HEK293 (cell line): ENCODE measurements at regions not wholly inside any gene's neighbourhood (a gene's known extent, or its start where the extent isn't known, plus 50 kb on each side); places are given as distances from the start of the nearest gene placed in this dataset.

Source experiments
- CTCF ChIA-PET: fragments of 350-600 bp; formaldehyde crosslinking; extraction: SDS; loops from one replicate; lab custom pipeline; 2021; ENCODE audit warnings: antibody characterized with exemption; lab: Yijun Ruan, JAX
- POLR2A ChIA-PET: fragments of 300-600 bp; formaldehyde crosslinking; extraction: SDS; loops from one replicate; lab custom pipeline; 2020; ENCODE audit warnings: antibody characterized with exemption, inconsistent platforms; lab: Yijun Ruan, JAX
- H3K27ac ChIP-seq: fragments of 200-500 bp; sonication (Bioruptor generic); 2 replicates; pipeline ENCODE4 v1.5.1; 2014; ENCODE audit warnings: low read depth, low read length, control low read depth, inconsistent platforms; ENCODE audit errors: extremely low read depth
- H3K36me3 ChIP-seq, 2 experiments: fragments of 200-500 bp in 1 of 2; sonication (Bioruptor generic) in 1 of 2; 1 replicate in 1 of 2; 2 replicates in 1 of 2; pipeline ENCODE4 v1.5.1; 2014 to 2017; ENCODE audit warnings: inconsistent platforms in 2 of 2, low read length in 2 of 2; ENCODE audit not compliant: control insufficient read depth in 2 of 2, insufficient read depth in 1 of 2
- H3K4me1 ChIP-seq: fragments of 200-500 bp; sonication (Bioruptor generic); 2 replicates; pipeline ENCODE4 v1.5.1; 2014; ENCODE audit warnings: mild to moderate bottlenecking, low read length, inconsistent platforms; ENCODE audit not compliant: control insufficient read depth, insufficient read depth
- H3K4me3 ChIP-seq: 2 replicates; pipeline ENCODE4 v1.5.1; 2011; ENCODE audit warnings: low read depth, mild to moderate bottlenecking, control low read depth, low read length, moderate library complexity
- H3K9me3 ChIP-seq: fragments of 200-500 bp; sonication (Bioruptor generic); 2 replicates; pipeline ENCODE4 v1.5.1; 2014; ENCODE audit warnings: low read depth, low read length, inconsistent platforms; ENCODE audit not compliant: control insufficient read depth, insufficient read depth
- EGR2 ChIP-seq: fragments of 450-650 bp; formaldehyde crosslinking; IDR thresholded peaks from 2 replicates; pipeline ENCODE4 v1.5.1; 2016; ENCODE audit warnings: low read depth, missing biosample characterization, missing genetic modification characterization
- FEZF1 ChIP-seq: fragments of 450-650 bp; formaldehyde crosslinking; IDR thresholded peaks from 2 replicates; pipeline ENCODE4 v1.5.1; 2016; ENCODE audit warnings: missing biosample characterization, missing genetic modification characterization
- GLIS1 ChIP-seq: fragments of 450-650 bp; formaldehyde crosslinking; IDR thresholded peaks from 2 replicates; pipeline ENCODE4 v1.5.1; 2016; ENCODE audit warnings: missing biosample characterization, missing genetic modification characterization
- GLIS2 ChIP-seq: fragments of 450-650 bp; formaldehyde crosslinking; IDR thresholded peaks from 2 replicates; pipeline ENCODE4 v1.5.1; 2016; ENCODE audit warnings: missing biosample characterization, missing genetic modification characterization
- KLF1 ChIP-seq: fragments of 450-650 bp; formaldehyde crosslinking; IDR thresholded peaks from 2 replicates; pipeline ENCODE4 v1.5.1; 2016; ENCODE audit warnings: missing biosample characterization, missing genetic modification characterization
- KLF16 ChIP-seq: fragments of 450-650 bp; formaldehyde crosslinking; IDR thresholded peaks from 2 replicates; pipeline ENCODE4 v1.5.1; 2017; ENCODE audit warnings: missing biosample characterization, missing genetic modification characterization
- KLF7 ChIP-seq: fragments of 450-650 bp; formaldehyde crosslinking; IDR thresholded peaks from 2 replicates; pipeline ENCODE4 v1.5.1; 2016; ENCODE audit warnings: missing biosample characterization, missing genetic modification characterization, borderline replicate concordance
- OVOL3 ChIP-seq: fragments of 450-650 bp; formaldehyde crosslinking; IDR thresholded peaks from 2 replicates; pipeline ENCODE4 v1.5.1; 2016; ENCODE audit warnings: missing biosample characterization, missing genetic modification characterization
- ZBTB1 ChIP-seq: fragments of 450-650 bp; formaldehyde crosslinking; IDR thresholded peaks from 2 replicates; pipeline ENCODE4 v1.5.1; 2016; ENCODE audit warnings: missing biosample characterization, missing genetic modification characterization
- ZBTB20 ChIP-seq: fragments of 450-650 bp; formaldehyde crosslinking; IDR thresholded peaks from 2 replicates; pipeline ENCODE4 v1.5.1; 2016; ENCODE audit warnings: missing biosample characterization, missing genetic modification characterization
- ZBTB48 ChIP-seq: fragments of 450-650 bp; formaldehyde crosslinking; IDR thresholded peaks from 2 replicates; pipeline ENCODE4 v1.5.1; 2016; ENCODE audit warnings: missing biosample characterization, missing genetic modification characterization
- ZNF18 ChIP-seq: fragments of 450-650 bp; formaldehyde crosslinking; IDR thresholded peaks from 2 replicates; pipeline ENCODE4 v1.5.1; 2016; ENCODE audit warnings: missing biosample characterization, missing genetic modification characterization
- ZNF2 ChIP-seq: fragments of 450-650 bp; formaldehyde crosslinking; IDR thresholded peaks from 2 replicates; pipeline ENCODE4 v1.5.1; 2016; ENCODE audit warnings: missing biosample characterization, missing genetic modification characterization
- ZNF211 ChIP-seq: fragments of 450-650 bp; formaldehyde crosslinking; IDR thresholded peaks from 2 replicates; pipeline ENCODE4 v1.5.1; 2016; ENCODE audit warnings: low read depth, missing biosample characterization, missing genetic modification characterization
- ZNF416 ChIP-seq: fragments of 450-650 bp; formaldehyde crosslinking; IDR thresholded peaks from 2 replicates; pipeline ENCODE4 v1.5.1; 2016; ENCODE audit warnings: missing biosample characterization, missing genetic modification characterization
- ZNF473 ChIP-seq: fragments of 450-650 bp; formaldehyde crosslinking; IDR thresholded peaks from 2 replicates; pipeline ENCODE4 v1.5.1; 2017; ENCODE audit warnings: missing biosample characterization, missing genetic modification characterization
- ZNF555 ChIP-seq: fragments of 450-650 bp; formaldehyde crosslinking; conservative IDR thresholded peaks from 2 replicates; pipeline ENCODE4 v1.5.1; 2017; ENCODE audit warnings: missing biosample characterization, mild to moderate bottlenecking, missing genetic modification characterization, inconsistent platforms
- ZNF600 ChIP-seq: fragments of 450-650 bp; formaldehyde crosslinking; IDR thresholded peaks from 2 replicates; pipeline ENCODE4 v1.5.1; 2016; ENCODE audit warnings: missing biosample characterization, missing genetic modification characterization
- ZNF610 ChIP-seq: fragments of 450-650 bp; formaldehyde crosslinking; IDR thresholded peaks from 2 replicates; pipeline ENCODE4 v1.5.1; 2016; ENCODE audit warnings: missing biosample characterization, missing genetic modification characterization, borderline replicate concordance
- ZNF768 ChIP-seq: fragments of 450-650 bp; formaldehyde crosslinking; IDR thresholded peaks from 2 replicates; pipeline ENCODE4 v1.5.1; 2018; ENCODE audit warnings: missing biosample characterization, mild to moderate bottlenecking, missing genetic modification characterization
- ZNF785 ChIP-seq: fragments of 450-650 bp; formaldehyde crosslinking; IDR thresholded peaks from 2 replicates; pipeline ENCODE4 v1.5.1; 2016; ENCODE audit warnings: missing biosample characterization, missing genetic modification characterization

- TF ChIP-seq ZNF555 (tag by site-specific recombination) (no peak), FEZF1 (tag by site-specific recombination) (no peak), ZBTB1 (tag by site-specific recombination) (no peak), GLIS2 (0 out of 2 replicates have a peak, but pooled peaks have one; percentile 11), ZNF2 (tag by site-specific recombination) (no peak), GLIS1 (tag by site-specific recombination) (peak; percentile 83), ZBTB20 (tag by site-specific recombination) (peak; percentile 29; the same call in 1 of the 2 replicates), KLF7 (no peak), ZNF211 (no peak), ZNF600 (tag by site-specific recombination) (no peak), ZNF473 (no peak)
These were observed 130.7 kb downstream of the MN1 start (continued) for GRCh38 chr22:27670701-27671412.

DNA sequence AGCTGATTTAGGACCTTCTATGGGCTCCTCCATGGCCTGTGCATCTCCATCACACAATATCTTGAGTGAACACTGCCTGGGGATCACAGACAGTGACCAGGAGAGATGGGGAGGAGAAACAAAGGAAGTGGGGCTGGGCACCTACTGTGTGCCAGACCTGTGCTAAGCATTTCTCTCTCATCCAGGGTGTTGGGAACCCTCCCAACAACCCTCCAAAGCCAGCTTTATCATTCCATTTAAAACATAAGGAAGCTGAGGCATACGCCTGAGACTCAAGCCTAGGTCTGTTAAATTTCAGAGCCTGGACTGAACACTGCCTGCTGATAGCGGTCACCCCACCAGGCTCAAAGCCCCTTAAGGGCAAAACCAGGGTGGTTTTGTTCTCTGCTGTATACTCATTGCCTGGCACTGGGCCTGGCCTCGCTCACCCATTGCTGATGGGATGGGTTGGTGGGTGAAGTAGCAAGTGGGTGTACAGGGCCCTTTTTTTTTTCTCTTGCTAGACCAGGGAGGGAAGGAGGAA, 130.1 kb downstream of the MN1 start:
- POLR2A ChIA-PET: interaction anchor here (0.9 to 1.3 kb wide), 3 partner anchors 12 to 48 kb away, joined by 3 to 4 read pairs (median 4); no protein-coding TSS in a partner anchor

DNA sequence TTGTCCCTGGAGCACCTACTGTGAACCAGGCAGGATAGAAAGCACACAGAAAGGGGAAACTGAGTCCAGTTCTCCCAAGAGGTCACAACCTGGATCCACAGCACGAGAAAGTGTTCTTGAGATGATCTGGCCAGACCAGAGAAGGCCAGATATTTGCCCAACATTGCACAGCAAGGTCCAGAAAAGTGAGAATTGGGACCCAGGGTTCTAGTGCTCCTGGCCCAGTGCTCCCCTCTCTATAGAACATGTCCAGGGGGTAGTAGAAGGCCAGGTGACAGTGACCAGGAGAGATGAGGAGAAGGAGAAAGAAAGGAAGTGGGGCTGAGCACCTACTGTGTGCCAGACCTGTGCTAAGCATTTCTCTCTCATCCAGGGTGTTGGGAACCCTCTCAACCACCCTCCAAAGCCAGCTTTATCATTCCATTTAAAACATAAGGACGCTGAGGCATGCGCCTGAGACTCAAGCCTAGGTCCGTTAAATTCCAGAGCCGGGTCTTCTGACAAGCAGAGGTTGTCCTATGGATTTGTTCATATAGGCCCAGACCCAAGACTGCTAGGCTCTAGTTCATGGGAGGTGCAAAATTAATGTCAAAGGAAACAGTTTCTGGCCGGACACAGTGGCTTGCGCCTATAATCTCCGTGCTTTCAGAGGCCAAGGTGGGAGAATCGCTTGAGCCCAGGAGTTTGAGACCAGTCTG, 128.7 kb downstream of the MN1 start:
- H3K27ac ChIP-seq: no peak overlapping the region
- H3K4me3 ChIP-seq: no peak overlapping the region
- no peaks in the 10 kb centered on the region; the same call in 1 of the 2 replicates for H3K4me1 ChIP-seq
- ChIA-PET POLR2A (no interaction called here), CTCF (no interaction called here)
- H3K36me3 ChIP-seq: no peaks in the 10 kb centered on the region
- no peak for TF ChIP-seq KLF1 (tag by site-specific recombination)
- TF ChIP-seq ZNF416: no peak
- 0 out of 2 replicates have a peak, but pooled peaks have one; percentile 19 for TF ChIP-seq ZNF768 (tag by site-specific recombination)
- H3K9me3 ChIP-seq: no peaks in the 10 kb centered on the region

More for the DNA sequence above, 130.1 kb downstream of the MN1 start:
- H3K27ac ChIP-seq: no peak overlapping the region; the same call in 1 of the 2 replicates
- CTCF ChIA-PET: interaction anchor here (1.2 kb wide), 1 partner anchor 11 kb away, joined by 6 read pairs; no protein-coding TSS in a partner anchor
- no peak overlapping the region for H3K4me3 ChIP-seq
- H3K4me1 ChIP-seq: peaks cover 3% of the 10 kb centered on the region
- no peaks in the 10 kb centered on the region for H3K36me3 ChIP-seq
- TF ChIP-seq KLF16 (tag by site-specific recombination) (no peak), OVOL3 (tag by site-specific recombination) (no peak), ZNF18 (tag by site-specific recombination) (no peak), ZNF610 (no peak), ZNF785 (tag by site-specific recombination) (no peak), ZBTB48 (tag by site-specific recombination) (no peak), EGR2 (tag by site-specific recombination) (0 out of 2 replicates have a peak, but pooled peaks have one; percentile 6)
- TF ChIP-seq, all 188 proteins: peak for 1
- no peaks in the 10 kb centered on the region for H3K9me3 ChIP-seq
